HEK293 (cell line): ENCODE measurements at regions not wholly inside any gene's neighbourhood (a gene's known extent, or its start where the extent isn't known, plus 50 kb on each side); places are given as distances from the start of the nearest gene placed in this dataset.

Experiments
- EGR2 ChIP-seq: fragments of 450-650 bp; formaldehyde crosslinking; IDR thresholded peaks from 2 replicates; pipeline ENCODE4 v1.5.1; 2016; ENCODE audit warnings: low read depth, missing biosample characterization, missing genetic modification characterization
- GFI1B ChIP-seq: fragments of 450-650 bp; formaldehyde crosslinking; IDR thresholded peaks from 2 replicates; pipeline ENCODE4 v1.5.1; 2016; ENCODE audit warnings: missing biosample characterization, missing genetic modification characterization
- GLI2 ChIP-seq: fragments of 450-650 bp; formaldehyde crosslinking; IDR thresholded peaks from 2 replicates; pipeline ENCODE4; 2017; ENCODE audit warnings: missing biosample characterization, missing genetic modification characterization, low read depth, borderline replicate concordance
- HOXD13 ChIP-seq: sonication (generic); formaldehyde crosslinking; IDR thresholded peaks from 2 replicates; pipeline ENCODE4 v1.8.0; 2022; ENCODE audit warnings: missing genetic modification reagents, borderline replicate concordance
- MYNN ChIP-seq: fragments of 450-650 bp; formaldehyde crosslinking; IDR thresholded peaks from 2 replicates; pipeline ENCODE4 v1.5.1; 2016; ENCODE audit warnings: missing biosample characterization, missing genetic modification characterization, borderline replicate concordance
- MZF1 ChIP-seq: fragments of 450-650 bp; formaldehyde crosslinking; IDR thresholded peaks from 2 replicates; pipeline ENCODE4 v1.5.1; 2017; ENCODE audit warnings: missing biosample characterization, missing genetic modification characterization, borderline replicate concordance
- PRDM1 ChIP-seq: fragments of 450-650 bp; formaldehyde crosslinking; IDR thresholded peaks from 2 replicates; pipeline ENCODE4; 2016; ENCODE audit warnings: missing biosample characterization, missing genetic modification characterization
- RBAK ChIP-seq: fragments of 450-650 bp; formaldehyde crosslinking; IDR thresholded peaks from 2 replicates; pipeline ENCODE4 v1.5.1; 2016; ENCODE audit warnings: missing biosample characterization, missing genetic modification characterization
- SCRT1 ChIP-seq: fragments of 450-650 bp; formaldehyde crosslinking; IDR thresholded peaks from 2 replicates; pipeline ENCODE4 v1.5.1; 2016; ENCODE audit warnings: missing biosample characterization, missing genetic modification characterization, borderline replicate concordance
- YY2 ChIP-seq: fragments of 450-650 bp; formaldehyde crosslinking; IDR thresholded peaks from 2 replicates; pipeline ENCODE4 v1.5.1; 2016; ENCODE audit warnings: missing biosample characterization, missing genetic modification characterization
- ZNF155 ChIP-seq: fragments of 450-650 bp; formaldehyde crosslinking; IDR thresholded peaks from 2 replicates; pipeline ENCODE4 v1.5.1; 2016; ENCODE audit warnings: missing biosample characterization, missing genetic modification characterization
- ZNF175 ChIP-seq: fragments of 450-650 bp; formaldehyde crosslinking; IDR thresholded peaks from 2 replicates; pipeline ENCODE4 v1.5.1; 2016; ENCODE audit warnings: missing biosample characterization, missing genetic modification characterization
- ZNF19 ChIP-seq: fragments of 450-650 bp; formaldehyde crosslinking; IDR thresholded peaks from 2 replicates; pipeline ENCODE4; 2016; ENCODE audit warnings: missing biosample characterization, missing genetic modification characterization, low read depth
- ZNF311 ChIP-seq: fragments of 450-650 bp; formaldehyde crosslinking; IDR thresholded peaks from 2 replicates; pipeline ENCODE4 v1.5.1; 2017; ENCODE audit warnings: missing biosample characterization, missing genetic modification characterization, borderline replicate concordance
- ZNF324 ChIP-seq: fragments of 450-650 bp; formaldehyde crosslinking; IDR thresholded peaks from 2 replicates; pipeline ENCODE4 v1.5.1; 2016; ENCODE audit warnings: missing biosample characterization, missing genetic modification characterization
- ZNF350 ChIP-seq: fragments of 450-650 bp; formaldehyde crosslinking; IDR thresholded peaks from 2 replicates; pipeline ENCODE4 v1.5.0; 2017; ENCODE audit warnings: missing biosample characterization, mild to moderate bottlenecking, missing genetic modification characterization
- ZNF366 ChIP-seq: fragments of 450-650 bp; formaldehyde crosslinking; conservative IDR thresholded peaks from 2 replicates; pipeline ENCODE4 v1.5.1; 2016; ENCODE audit warnings: missing biosample characterization, missing genetic modification characterization
- ZNF549 ChIP-seq: fragments of 450-650 bp; IDR thresholded peaks from 2 replicates; pipeline ENCODE4 v1.5.1; 2018; ENCODE audit warnings: missing biosample characterization, missing genetic modification characterization, mild to moderate bottlenecking, inconsistent platforms, moderate library complexity
- ZNF560 ChIP-seq: fragments of 450-650 bp; formaldehyde crosslinking; IDR thresholded peaks from 2 replicates; pipeline ENCODE4 v1.5.1; 2017; ENCODE audit warnings: missing biosample characterization, missing genetic modification characterization, borderline replicate concordance
- ZNF701 ChIP-seq: fragments of 450-650 bp; formaldehyde crosslinking; IDR thresholded peaks from 2 replicates; pipeline ENCODE4 v1.5.1; 2016; ENCODE audit warnings: missing biosample characterization, missing genetic modification characterization
- ZNF707 ChIP-seq: fragments of 450-650 bp; formaldehyde crosslinking; IDR thresholded peaks from 2 replicates; pipeline ENCODE4 v1.5.1; 2016; ENCODE audit warnings: missing biosample characterization, missing genetic modification characterization
- ZSCAN23 ChIP-seq: fragments of 450-650 bp; formaldehyde crosslinking; IDR thresholded peaks from 2 replicates; pipeline ENCODE4 v1.5.1; 2016; ENCODE audit warnings: missing biosample characterization, missing genetic modification characterization
- TF ChIP-seq, protein P1 (sequence below): fragments of 450-650 bp; formaldehyde crosslinking; conservative IDR thresholded peaks from 2 replicates; pipeline ENCODE4 v1.5.1; 2016; ENCODE audit warnings: low read depth, missing biosample characterization, missing genetic modification characterization
- TF ChIP-seq, protein P2 (sequence below): fragments of 450-650 bp; formaldehyde crosslinking; IDR thresholded peaks from 2 replicates; pipeline ENCODE4 v1.5.1; 2016; ENCODE audit warnings: missing biosample characterization, missing genetic modification characterization, low read depth
- TF ChIP-seq, protein P3 (sequence below): fragments of 450-650 bp; formaldehyde crosslinking; IDR thresholded peaks from 2 replicates; pipeline ENCODE4 v1.5.1; 2016; ENCODE audit warnings: missing biosample characterization, missing genetic modification characterization
- TF ChIP-seq, protein P4 (sequence below): fragments of 450-650 bp; formaldehyde crosslinking; IDR thresholded peaks from 2 replicates; pipeline ENCODE4 v1.5.1; 2016; ENCODE audit warnings: missing biosample characterization, missing genetic modification characterization, low read depth
- TF ChIP-seq, protein P5 (sequence below): sonication (generic); formaldehyde crosslinking; IDR thresholded peaks from 2 replicates; pipeline ENCODE4 v1.8.1; 2022; ENCODE audit warnings: mild to moderate bottlenecking, moderate library complexity, missing genetic modification reagents
- TF ChIP-seq, protein P6 (sequence below): fragments of 450-650 bp; formaldehyde crosslinking; IDR thresholded peaks from 2 replicates; pipeline ENCODE4 v1.5.1; 2016; ENCODE audit warnings: missing biosample characterization, missing genetic modification characterization

DNA sequence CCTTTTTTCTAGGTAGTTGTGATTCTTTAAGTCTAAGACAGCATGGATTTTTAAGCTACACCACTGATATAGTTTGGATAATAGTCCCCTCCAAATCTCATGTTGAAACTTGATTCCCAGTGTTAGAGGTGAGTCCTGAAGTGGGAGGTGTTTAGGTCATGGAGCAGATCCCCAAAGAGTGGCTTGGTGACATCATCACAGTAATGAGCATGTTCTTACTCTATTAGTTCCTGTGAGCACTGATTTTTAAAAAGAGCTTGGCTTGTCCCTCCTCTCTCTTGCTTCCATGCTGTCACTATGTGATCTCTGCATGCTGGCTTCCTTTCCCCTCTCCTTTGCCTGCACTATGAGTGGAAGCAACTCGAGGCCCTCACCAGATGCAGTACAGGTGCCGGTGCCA, 115.5 kb downstream of the LEPR start (continued):
- TF ChIP-seq, protein P1, sequence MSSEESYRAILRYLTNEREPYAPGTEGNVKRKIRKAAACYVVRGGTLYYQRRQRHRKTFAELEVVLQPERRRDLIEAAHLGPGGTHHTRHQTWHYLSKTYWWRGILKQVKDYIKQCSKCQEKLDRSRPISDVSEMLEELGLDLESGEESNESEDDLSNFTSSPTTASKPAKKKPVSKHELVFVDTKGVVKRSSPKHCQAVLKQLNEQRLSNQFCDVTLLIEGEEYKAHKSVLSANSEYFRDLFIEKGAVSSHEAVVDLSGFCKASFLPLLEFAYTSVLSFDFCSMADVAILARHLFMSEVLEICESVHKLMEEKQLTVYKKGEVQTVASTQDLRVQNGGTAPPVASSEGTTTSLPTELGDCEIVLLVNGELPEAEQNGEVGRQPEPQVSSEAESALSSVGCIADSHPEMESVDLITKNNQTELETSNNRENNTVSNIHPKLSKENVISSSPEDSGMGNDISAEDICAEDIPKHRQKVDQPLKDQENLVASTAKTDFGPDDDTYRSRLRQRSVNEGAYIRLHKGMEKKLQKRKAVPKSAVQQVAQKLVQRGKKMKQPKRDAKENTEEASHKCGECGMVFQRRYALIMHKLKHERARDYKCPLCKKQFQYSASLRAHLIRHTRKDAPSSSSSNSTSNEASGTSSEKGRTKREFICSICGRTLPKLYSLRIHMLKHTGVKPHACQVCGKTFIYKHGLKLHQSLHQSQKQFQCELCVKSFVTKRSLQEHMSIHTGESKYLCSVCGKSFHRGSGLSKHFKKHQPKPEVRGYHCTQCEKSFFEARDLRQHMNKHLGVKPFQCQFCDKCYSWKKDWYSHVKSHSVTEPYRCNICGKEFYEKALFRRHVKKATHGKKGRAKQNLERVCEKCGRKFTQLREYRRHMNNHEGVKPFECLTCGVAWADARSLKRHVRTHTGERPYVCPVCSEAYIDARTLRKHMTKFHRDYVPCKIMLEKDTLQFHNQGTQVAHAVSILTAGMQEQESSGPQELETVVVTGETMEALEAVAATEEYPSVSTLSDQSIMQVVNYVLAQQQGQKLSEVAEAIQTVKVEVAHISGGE (tag by site-specific recombination), result no peak
- TF ChIP-seq, protein P2, sequence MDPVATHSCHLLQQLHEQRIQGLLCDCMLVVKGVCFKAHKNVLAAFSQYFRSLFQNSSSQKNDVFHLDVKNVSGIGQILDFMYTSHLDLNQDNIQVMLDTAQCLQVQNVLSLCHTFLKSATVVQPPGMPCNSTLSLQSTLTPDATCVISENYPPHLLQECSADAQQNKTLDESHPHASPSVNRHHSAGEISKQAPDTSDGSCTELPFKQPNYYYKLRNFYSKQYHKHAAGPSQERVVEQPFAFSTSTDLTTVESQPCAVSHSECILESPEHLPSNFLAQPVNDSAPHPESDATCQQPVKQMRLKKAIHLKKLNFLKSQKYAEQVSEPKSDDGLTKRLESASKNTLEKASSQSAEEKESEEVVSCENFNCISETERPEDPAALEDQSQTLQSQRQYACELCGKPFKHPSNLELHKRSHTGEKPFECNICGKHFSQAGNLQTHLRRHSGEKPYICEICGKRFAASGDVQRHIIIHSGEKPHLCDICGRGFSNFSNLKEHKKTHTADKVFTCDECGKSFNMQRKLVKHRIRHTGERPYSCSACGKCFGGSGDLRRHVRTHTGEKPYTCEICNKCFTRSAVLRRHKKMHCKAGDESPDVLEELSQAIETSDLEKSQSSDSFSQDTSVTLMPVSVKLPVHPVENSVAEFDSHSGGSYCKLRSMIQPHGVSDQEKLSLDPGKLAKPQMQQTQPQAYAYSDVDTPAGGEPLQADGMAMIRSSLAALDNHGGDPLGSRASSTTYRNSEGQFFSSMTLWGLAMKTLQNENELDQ (tag by site-specific recombination), result no peak
- TF ChIP-seq ZNF155 (no peak), ZNF324 (tag by site-specific recombination) (no peak), EGR2 (tag by site-specific recombination) (no peak), PRDM1 (no peak), ZSCAN23 (tag by site-specific recombination) (no peak), YY2 (no peak), MZF1 (tag by site-specific recombination) (peak; percentile 90), ZNF311 (no peak), ZNF19 (tag by site-specific recombination) (no peak), MYNN (tag by site-specific recombination) (no peak), ZNF366 (tag by site-specific recombination) (no peak), ZNF701 (tag by site-specific recombination) (no peak), ZNF350 (tag by site-specific recombination) (no peak), ZNF549 (no peak), RBAK (tag by site-specific recombination) (no peak), ZNF560 (tag by site-specific recombination) (no peak), ZNF707 (tag by site-specific recombination) (no peak), GLI2 (tag by site-specific recombination) (no peak), ZNF175 (no peak), HOXD13 (CRISPR knock-in tag) (no peak), SCRT1 (tag by site-specific recombination) (no peak), GFI1B (no peak)
- TF ChIP-seq, protein P3, sequence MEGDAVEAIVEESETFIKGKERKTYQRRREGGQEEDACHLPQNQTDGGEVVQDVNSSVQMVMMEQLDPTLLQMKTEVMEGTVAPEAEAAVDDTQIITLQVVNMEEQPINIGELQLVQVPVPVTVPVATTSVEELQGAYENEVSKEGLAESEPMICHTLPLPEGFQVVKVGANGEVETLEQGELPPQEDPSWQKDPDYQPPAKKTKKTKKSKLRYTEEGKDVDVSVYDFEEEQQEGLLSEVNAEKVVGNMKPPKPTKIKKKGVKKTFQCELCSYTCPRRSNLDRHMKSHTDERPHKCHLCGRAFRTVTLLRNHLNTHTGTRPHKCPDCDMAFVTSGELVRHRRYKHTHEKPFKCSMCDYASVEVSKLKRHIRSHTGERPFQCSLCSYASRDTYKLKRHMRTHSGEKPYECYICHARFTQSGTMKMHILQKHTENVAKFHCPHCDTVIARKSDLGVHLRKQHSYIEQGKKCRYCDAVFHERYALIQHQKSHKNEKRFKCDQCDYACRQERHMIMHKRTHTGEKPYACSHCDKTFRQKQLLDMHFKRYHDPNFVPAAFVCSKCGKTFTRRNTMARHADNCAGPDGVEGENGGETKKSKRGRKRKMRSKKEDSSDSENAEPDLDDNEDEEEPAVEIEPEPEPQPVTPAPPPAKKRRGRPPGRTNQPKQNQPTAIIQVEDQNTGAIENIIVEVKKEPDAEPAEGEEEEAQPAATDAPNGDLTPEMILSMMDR (tag by site-specific recombination), result no peak
- TF ChIP-seq, protein P4, sequence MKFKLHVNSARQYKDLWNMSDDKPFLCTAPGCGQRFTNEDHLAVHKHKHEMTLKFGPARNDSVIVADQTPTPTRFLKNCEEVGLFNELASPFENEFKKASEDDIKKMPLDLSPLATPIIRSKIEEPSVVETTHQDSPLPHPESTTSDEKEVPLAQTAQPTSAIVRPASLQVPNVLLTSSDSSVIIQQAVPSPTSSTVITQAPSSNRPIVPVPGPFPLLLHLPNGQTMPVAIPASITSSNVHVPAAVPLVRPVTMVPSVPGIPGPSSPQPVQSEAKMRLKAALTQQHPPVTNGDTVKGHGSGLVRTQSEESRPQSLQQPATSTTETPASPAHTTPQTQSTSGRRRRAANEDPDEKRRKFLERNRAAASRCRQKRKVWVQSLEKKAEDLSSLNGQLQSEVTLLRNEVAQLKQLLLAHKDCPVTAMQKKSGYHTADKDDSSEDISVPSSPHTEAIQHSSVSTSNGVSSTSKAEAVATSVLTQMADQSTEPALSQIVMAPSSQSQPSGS (tag by site-specific recombination), result peak; percentile 79
- TF ChIP-seq, protein P5, sequence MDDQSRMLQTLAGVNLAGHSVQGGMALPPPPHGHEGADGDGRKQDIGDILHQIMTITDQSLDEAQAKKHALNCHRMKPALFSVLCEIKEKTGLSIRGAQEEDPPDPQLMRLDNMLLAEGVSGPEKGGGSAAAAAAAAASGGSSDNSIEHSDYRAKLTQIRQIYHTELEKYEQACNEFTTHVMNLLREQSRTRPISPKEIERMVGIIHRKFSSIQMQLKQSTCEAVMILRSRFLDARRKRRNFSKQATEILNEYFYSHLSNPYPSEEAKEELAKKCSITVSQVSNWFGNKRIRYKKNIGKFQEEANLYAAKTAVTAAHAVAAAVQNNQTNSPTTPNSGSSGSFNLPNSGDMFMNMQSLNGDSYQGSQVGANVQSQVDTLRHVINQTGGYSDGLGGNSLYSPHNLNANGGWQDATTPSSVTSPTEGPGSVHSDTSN (CRISPR knock-in tag), result no peak
- TF ChIP-seq, protein P6, sequence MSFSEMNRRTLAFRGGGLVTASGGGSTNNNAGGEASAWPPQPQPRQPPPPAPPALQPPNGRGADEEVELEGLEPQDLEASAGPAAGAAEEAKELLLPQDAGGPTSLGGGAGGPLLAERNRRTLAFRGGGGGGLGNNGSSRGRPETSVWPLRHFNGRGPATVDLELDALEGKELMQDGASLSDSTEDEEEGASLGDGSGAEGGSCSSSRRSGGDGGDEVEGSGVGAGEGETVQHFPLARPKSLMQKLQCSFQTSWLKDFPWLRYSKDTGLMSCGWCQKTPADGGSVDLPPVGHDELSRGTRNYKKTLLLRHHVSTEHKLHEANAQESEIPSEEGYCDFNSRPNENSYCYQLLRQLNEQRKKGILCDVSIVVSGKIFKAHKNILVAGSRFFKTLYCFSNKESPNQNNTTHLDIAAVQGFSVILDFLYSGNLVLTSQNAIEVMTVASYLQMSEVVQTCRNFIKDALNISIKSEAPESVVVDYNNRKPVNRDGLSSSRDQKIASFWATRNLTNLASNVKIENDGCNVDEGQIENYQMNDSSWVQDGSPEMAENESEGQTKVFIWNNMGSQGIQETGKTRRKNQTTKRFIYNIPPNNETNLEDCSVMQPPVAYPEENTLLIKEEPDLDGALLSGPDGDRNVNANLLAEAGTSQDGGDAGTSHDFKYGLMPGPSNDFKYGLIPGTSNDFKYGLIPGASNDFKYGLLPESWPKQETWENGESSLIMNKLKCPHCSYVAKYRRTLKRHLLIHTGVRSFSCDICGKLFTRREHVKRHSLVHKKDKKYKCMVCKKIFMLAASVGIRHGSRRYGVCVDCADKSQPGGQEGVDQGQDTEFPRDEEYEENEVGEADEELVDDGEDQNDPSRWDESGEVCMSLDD, result no peak
